SH-SY5Y (cell line): ENCODE measurements at regions not wholly inside any gene's neighbourhood (a gene's known extent, or its start where the extent isn't known, plus 50 kb on each side); places are given as distances from the start of the nearest gene placed in this dataset.

Experiments
- GATA2 ChIP-seq: IDR thresholded peaks from 2 replicates; pipeline ENCODE4 v1.6.1; 2011; ENCODE audit warnings: mild to moderate bottlenecking, low read depth, low read length
- GATA3 ChIP-seq: IDR thresholded peaks from 2 replicates; pipeline ENCODE4 v1.6.1; 2011; ENCODE audit warnings: low read depth, mild to moderate bottlenecking, low read length, moderate library complexity

DNA sequence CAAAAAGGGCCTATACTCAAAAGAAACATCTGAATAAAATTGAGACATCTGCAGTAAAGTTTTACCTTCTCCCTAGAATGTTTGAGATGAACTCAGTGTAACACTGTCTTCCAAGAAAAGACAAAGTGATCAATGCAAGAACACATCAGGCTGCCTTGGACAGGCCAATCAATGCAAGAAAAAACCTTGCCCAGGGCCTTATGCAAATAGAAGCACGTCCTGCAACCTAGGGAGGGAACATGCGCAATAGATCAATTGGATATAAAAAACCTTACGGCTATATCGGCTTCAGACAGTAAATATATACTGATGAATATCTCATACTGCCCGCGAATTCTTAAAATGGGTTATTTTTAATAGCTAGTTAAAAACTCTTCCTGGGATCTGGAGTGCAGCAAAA is 66.4 kb upstream of the POU5F2 start:
- TF ChIP-seq GATA3 (no peak), GATA2 (no peak)
